SKM-1 (cell line): ENCODE measurements at regions not wholly inside any gene's neighbourhood (a gene's known extent, or its start where the extent isn't known, plus 50 kb on each side); places are given as distances from the start of the nearest gene placed in this dataset.

ENCODE experiments used
- DNase-seq: peaks from one replicate; lab custom pipeline; 2025; ENCODE audit not compliant: unreplicated experiment; lab: John Stamatoyannopoulos, UW

DNA sequence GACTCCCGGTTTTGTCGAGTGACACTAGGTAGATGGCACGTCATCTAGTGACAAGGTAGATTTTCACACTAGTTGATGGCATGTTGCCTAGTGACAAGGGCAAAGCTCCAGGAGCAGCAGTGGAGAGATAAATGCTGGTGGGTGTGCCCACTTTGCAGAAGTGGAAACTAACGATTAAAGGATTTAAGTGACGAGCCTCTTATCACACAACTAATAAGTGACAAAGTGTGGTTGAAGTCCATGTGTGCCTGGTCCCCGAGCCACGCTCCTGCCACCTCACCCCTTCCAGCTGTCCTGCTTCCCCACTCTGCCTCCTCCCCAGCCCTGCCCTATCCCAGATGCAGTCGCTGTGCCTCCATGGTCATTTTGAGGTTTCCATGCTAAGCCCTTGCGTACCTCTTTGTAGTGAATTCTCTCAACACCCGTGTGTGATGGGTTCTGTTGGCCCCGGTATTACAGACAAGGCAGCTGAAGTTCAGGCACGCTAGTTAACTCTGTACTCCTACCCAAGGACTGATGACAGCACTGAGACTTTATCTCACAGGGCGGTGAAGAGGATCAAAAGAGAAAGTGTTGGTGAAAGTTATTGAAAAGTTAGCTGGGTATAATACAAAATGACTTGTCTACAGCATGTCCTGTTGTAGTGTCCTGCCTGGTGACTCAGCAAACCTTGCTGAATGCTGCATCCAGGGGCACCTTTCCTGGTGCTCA lies 113.4 kb upstream of the GLI2 start:
- no peak for DNase-seq

DNA sequence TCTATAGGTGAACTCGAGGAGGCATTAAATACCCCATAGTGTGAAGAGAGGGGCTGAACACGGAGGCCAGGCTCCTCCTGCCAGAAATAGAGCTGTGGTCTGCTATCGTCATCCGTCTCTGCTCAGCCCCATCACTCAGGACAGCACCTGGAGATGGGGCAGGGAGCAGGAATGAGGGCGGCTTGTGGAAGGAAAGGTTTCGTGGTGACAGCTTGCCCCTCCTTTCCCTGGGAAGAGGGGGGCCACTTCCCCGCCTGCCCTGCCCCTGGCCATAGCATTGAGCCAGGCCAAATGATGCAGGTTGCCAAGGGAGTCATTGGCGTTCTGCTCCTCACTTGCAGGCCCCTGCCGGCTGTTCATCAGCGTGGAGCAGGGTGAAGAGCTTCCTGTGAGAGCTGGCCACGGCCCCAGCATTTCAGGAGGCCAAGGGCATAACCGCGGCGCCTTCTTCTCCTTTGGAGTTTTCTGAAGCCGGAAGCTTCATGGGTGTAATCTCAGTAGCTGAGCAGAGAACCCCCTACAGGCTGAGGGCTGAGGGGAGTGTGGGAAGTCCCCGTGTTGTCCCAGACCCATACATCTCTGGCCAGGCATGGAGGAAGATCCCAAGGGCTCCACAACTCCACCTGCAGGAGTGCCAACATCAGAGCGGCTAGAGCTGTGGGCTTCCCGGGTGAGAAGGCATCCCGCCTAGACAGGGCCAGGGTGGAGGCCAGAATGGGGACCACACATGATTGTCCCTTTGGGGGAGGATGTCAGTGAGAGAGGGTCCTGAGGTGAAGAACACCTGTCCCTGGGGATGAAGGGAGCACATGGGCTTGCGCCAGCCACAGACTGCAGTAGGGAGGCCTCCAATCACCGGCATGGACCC lies 112.5 kb upstream of the GLI2 start:
- no peak for DNase-seq

DNA sequence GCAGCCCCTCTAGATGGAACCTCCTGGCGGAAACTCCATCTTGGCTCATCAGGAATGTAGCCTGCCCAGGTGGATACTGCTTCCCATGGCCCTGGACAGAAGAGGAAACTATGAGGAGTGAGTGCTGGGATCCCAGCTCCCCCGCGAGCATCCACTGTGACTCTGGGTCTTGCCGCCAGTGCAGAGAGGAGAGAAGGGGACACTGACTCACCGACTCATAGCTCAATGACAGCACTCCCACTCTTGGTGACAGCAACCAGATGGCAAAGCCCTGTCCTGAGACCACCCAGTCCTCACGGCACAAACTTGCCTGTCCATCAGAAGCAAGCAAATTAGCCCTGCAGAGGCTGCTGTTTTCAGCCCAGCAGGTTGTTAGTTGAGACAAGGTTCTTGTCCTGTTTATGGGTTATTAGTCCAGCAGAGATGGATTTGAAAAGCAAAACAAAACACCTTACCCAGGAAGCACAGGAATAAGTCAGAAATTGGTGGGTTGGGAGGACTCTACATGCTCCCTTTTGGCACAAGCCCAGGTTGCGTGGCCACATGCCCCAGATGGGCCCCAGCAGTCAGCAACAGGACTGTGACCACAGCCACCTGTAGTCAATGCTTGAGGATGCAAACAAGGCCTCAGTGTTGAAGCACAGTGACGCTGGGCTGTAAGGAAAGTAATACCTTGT lies 111.5 kb upstream of the GLI2 start:
- no peak for DNase-seq

GRCh38 chr2:120624738-120625446 lies 110.8 kb upstream of the GLI2 start:
- peak; percentile 77 for DNase-seq

- no peak for DNase-seq
Observed at GRCh38 chr2:120625865-120626560, 109.7 kb upstream of the GLI2 start.

GRCh38 chr2:120626566-120626965 lies 109.1 kb upstream of the GLI2 start:
- no peak for DNase-seq

DNA sequence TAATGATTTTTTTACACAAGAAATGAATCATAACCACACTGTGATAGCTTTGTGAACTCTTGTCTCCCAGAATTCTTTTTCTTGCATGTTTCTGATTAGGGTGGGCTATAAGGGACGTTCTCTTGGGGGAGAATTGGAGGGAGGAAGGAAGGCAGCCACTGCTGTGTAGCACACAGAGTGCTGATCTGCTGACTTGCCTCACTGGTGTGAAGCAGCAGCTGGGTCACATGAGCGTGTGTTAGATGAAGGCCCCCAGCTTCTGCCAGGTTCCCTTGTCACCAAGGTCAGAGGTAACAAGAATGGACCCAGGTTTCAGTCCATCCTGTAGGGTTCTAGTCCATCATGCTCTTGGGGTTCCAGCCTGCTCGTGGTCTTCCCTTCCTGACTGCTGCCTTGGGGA lies 107.4 kb upstream of the GLI2 start:
- DNase-seq: no peak

DNA sequence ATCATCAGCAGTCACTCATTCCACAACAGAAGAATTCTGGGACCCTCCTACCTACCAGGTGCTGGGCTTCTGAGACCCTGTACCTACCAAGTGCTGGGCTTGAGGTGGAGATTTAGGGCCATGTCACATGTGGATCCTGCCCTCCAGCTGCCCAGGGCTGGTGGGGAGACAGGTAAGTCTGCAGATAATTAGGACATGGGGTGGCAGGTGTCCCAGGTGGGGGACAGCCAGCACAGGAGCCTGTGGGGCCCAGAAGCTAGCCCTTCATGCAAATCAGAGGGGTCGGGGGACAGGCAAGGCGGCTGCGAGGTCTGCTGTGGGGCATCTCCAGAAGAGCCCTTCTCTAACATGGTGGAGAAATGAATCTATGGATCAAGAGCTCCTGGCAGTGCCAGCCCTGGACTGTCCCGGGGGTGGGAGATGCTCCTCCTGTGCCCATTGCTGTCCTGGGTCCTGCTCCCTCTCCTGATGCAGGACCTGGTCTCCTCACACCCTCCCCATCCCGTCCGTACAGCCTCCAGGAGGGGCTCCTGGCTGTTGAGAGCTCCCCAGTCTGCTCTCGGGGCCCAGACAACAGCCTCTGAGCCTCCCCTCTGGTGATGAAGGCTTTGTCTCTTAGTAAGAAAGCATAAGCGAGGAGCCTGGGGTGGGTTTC lies 106.3 kb upstream of the GLI2 start:
- no peak for DNase-seq

- DNase-seq: no peak
Observed at GRCh38 chr2:120630031-120630701, 105.5 kb upstream of the GLI2 start.

DNA sequence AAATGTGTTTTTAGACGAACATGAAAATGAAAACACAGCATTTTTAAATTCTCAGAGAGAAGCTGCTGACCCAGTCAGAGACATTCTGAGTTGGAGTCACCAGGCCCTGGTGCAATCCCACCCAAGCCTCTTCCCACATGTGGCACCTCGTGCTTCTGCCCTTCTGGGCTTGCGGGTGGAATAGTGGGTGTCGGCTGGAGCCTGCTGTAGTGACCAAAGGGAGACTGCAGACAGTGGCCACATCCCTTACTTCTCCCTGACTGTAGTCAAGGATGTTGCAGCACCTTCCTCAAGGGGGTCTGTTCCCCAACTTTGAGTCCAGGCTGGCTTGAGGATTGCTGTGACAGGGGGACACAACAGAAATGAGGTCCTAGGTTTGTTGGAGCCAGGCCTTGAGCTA lies 104.4 kb upstream of the GLI2 start:
- no peak for DNase-seq

- no peak for DNase-seq
Observed at GRCh38 chr2:120631724-120632123, 103.9 kb upstream of the GLI2 start.

DNA sequence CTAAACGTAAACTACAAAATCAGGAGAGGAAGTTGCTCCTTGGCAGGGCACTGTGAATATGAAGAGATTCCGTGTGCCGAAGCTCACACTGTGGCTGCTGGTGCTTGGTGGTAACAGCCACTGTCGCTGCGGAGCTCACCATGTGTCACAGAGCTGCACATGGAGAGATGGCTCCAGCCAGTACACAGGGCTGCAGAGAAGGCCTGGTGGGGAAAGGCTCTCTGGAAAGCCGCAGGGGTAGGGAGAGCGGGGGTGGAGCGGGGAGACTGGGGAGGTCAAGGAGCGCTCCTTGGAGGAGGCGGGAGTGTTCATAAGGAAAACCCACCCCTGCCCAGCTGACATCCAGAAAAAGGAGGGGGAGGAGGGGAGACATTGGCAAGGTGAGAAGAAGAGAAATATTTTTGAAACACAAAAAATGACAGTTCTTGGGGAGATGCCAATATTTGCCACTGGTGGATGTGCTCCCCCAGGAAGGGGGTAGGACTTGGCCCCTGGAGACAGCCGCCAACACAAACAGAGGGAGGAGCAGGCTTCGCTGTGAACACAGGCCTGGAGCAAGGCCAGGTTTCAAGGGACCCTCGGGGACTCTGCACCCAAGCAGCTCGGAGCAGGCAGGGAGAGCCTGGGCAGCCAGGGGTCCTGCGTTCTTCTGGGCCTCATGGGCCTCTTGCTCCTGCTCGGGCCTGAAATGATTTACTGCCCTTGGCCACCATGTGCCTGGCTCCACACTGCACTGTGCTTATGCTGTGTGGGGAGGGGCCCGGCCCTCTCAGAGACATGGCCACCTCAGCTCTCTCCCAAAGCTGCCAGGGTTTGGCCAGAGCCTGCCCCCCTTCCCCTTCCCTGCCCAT lies 102.6 kb upstream of the GLI2 start:
- DNase-seq: no peak

GRCh38 chr2:120634533-120634932 lies 101.1 kb upstream of the GLI2 start:
- no peak for DNase-seq

DNA sequence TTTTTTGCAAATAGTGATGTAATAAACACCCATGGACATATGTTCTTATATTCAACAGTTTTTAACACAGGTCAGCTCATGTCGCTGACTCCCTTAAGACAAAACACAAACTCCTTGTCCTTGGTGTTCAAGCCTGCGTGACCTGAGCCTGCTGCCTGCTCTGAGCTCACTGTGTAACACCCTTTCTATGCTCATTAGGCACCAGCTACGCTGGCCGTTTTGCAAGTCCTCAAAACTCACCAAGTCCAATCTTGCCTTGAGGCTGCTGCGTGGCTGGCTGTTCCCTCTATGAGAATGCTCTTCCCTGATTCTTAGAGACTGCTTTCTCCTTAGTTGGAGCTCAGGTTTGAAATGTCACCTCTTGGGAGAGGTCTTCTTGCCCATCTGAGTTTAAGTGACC lies 100.5 kb upstream of the GLI2 start:
- DNase-seq: no peak

DNA sequence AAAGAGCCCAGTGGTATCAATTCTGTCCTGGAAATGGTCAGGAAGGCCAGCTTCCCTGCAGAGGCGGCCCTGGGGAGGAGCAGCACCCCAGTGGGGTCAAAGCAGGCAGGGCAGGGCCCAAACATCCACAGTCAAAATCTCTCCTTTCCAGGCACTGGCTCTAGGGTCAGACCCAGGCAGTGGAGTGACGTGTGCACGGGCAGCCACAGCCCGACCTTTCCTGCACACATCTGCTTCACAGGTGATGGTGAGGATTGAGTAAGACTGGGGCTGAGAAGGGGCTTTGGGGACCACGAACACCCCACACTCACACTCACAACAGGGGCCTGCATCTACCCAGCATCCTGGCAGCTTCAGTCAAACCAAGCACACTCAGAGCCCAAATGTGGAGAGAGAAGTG lies 97.8 kb upstream of the GLI2 start:
- no peak for DNase-seq

DNA sequence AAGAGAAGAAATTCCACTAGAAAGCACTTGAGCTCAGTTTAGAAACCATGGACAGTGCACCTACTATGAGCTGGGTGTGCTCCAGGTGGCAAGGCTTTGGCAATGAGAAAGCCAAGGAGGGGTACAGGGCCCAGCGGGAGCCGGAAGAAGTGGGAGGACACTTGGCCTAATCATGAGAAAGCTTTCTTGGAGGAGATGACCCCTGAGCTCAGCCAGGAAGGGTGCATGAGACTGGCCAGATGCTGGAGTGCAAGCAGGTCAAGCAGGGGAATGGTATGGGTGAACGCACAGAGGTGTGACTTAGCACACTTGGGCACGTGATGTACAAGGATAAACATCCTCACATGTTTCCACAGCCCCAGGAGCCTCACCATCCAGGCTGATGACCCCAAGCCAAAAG lies 97.2 kb upstream of the GLI2 start:
- no peak for DNase-seq

DNA sequence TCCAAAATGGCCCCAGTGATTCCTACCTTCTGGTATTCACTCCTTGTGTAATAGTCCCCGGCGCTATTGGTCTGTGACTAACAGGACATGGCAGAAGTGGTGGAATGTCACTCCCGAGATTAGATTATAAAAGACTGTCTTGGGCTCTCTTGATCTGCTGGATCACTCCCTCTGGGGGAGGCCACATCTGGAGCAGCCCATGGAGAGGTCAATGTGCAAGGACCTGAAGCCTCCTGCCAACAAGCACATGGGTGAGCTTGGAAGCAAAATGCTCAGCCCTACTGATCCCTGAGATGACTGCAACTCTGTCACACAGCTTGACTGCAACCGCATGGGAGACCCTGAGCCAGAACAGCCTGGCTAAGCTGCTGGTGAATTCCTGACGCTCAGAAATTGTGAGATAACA lies 94.3 kb upstream of the GLI2 start:
- DNase-seq: no peak

GRCh38 chr2:120642646-120643045 lies 93.0 kb upstream of the GLI2 start:
- no peak for DNase-seq

DNA sequence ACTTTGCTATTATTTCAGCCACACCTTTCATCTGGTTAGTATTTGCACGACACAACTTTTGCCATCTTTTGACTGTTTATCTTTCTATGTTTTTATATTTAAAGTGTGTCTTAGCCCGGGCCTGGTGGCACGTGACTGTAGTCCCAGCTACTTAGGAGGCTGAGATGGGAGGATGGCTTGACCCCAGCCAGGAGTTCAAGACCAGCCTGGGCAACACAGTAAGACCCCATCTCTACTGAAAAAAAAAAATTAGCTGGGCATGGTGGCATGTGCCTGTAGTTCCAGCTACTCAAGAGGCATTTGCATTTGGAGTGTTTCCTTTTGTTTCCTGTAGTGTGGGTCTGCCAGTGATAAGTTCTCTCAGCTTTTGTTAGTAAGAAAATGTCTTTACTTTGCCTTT lies 88.7 kb upstream of the GLI2 start:
- no peak for DNase-seq
